GM19023 (cell line): ENCODE measurements at regions not wholly inside any gene's neighbourhood (a gene's known extent, or its start where the extent isn't known, plus 50 kb on each side); places are given as distances from the start of the nearest gene placed in this dataset.

ENCODE experiments used
- ATAC-seq: cut with Tn5 transposase; IDR thresholded peaks from one replicate; pipeline ENCODE4 v1.9.1; 2021; ENCODE audit warnings: mild to moderate bottlenecking, moderate library complexity; ENCODE audit not compliant: unreplicated experiment

- ATAC-seq: no peak
These were observed 750.3 kb downstream of the ARAP2 start for GRCh38 chr4:35493977-35494376.

GRCh38 chr4:35494955-35495354 lies 749.4 kb downstream of the ARAP2 start:
- ATAC-seq: no peak

- no peak for ATAC-seq
These were observed 743.5 kb downstream of the ARAP2 start for GRCh38 chr4:35500812-35501211.

DNA sequence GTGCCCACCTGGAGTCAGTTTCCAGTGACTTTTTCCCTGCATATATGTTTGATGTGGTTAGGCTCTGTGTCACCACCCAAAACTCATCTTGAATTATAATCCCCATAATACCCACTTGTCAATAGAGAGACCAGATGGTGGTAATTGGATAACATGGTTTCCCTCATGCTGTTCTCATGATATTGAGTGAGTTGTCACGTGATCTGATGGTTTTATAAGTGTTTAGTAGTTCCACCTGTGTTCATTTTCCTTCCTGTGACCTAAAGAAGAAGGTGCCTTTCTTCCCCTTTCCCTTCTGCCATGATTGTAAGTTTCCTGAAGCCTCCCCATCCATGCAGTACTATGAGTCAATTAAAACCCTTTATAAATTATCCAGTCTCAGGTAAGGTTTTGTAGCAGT lies 740.9 kb downstream of the ARAP2 start:
- no peak for ATAC-seq

DNA sequence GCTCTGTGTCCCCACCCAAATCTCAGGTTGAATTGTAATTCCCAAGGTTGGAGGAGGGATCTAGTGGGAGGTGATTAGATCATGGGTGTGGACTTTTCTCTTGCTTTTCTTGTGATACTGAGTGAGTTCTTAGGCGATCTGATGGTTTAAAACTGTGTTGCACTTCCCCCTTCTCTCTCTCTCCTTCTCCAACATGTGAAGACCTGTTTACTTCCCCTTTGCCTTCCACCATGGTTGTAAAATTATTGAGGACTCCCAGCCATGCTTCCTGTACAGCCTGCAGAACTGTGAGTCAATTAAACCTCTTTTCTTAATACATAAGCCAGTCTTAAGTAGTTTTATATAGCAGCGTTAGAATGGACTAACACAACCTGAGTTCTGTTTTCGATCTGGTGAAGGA lies 738.2 kb downstream of the ARAP2 start:
- no peak for ATAC-seq

GRCh38 chr4:35511851-35512250 lies 732.5 kb downstream of the ARAP2 start:
- ATAC-seq: no peak

GRCh38 chr4:35516102-35516501 lies 728.2 kb downstream of the ARAP2 start:
- no peak for ATAC-seq

GRCh38 chr4:35520059-35520458 lies 724.3 kb downstream of the ARAP2 start:
- no peak for ATAC-seq

GRCh38 chr4:35521682-35522081 lies 722.6 kb downstream of the ARAP2 start:
- no peak for ATAC-seq

GRCh38 chr4:35525192-35525978 lies 718.9 kb downstream of the ARAP2 start:
- no peak for ATAC-seq

DNA sequence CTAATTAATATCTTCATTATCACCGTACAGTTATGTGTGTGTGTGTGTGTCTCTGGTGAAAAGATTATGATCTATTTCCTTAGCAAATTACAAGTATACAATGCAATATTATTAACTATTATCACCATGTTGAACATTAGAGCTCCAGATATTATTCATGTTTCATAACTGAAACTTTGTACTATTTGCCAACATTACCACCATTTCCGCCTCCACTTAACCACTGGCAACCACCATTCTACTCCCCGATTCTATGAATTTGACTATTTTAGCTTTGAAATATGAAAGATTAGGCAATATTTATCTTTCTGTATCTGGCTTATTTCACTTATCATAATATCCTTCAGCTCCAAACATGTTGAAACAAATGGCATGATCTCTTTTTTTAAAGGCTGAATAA lies 717.9 kb downstream of the ARAP2 start:
- ATAC-seq: no peak

- ATAC-seq: no peak
These were observed 709.4 kb downstream of the ARAP2 start for GRCh38 chr4:35534962-35535361.

DNA sequence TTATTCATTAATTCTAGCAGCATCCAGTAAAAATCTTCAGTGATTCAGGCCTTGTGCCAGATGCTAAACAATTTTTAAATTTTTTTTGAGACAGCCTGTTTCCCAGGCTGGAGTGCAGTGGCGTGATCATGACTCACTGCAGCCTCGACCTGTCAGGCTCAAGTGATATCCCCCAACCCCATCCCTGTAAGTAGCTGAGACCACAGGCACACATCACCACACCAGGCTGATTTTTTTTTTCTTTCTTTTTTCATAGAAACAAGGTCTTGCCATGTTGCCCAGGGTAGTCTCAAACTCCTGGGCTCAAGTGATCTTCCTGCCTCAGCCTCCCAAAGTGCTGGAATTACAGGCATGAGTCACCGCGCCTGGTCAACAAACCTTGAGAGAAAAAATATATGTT lies 705.5 kb downstream of the ARAP2 start:
- ATAC-seq: no peak

DNA sequence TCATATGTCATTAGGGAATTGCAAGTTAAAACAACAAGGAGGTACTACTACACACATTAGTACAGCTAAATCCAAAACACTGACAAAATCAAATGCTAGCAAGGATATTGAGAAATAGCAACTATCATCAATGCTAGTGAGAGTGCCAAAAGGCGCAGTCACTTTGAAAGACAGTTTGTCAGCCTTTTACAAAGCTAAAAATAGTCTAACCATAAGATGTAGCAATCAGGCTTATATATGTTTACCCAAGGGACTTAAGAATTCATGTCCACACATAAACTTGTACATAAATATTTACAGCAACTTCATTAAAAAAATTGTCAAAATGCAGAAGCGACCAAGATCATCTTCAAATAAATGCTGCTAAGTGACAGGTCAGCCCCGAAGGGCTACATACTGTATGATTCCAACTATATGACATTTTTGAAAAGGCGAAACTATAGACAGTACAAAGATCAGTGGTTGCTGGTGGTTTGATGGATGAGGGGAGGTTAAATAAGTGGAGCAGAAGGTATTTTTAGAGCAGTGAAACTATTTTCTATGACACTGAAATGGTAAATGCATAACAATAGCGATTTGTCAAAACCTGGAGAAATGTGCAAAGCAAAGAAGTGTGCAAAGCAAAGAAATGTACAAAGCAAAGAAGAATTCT lies 704.8 kb downstream of the ARAP2 start:
- no peak for ATAC-seq

DNA sequence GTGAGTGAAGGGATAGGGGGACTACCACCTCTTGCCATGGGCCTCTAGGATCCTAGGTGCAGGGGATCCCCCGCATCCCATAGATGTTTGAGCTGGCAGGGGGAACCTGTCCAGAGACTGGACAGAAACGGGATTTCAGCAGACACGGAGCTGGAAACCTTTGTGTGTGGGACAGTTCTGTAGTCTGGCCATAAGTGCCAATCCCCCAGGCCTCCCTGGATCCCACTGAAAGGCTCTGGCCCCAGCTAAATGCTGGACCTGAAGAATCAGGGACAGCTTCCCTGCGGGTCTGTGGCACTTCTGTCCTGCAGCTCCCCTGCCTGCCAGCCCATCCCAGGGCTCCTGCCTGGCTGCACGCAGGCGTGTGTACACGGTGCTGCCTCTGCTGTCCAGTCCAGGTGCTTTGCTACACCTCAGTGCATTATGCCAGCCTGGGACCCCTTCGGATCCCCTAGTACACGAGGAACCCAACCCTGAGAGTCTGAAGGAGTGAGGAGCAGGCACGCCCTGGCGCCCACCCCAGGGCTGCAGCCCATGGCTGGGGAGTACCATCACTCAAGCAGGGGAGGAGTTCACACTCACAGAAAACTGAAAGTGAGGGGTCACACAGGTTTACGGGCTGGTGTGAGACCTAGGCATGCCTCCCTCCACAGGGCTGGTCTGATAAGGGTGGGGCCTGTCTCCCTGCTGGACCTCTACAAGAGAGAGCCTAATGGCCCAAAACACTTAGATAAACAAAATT lies 703.0 kb downstream of the ARAP2 start:
- no peak for ATAC-seq

DNA sequence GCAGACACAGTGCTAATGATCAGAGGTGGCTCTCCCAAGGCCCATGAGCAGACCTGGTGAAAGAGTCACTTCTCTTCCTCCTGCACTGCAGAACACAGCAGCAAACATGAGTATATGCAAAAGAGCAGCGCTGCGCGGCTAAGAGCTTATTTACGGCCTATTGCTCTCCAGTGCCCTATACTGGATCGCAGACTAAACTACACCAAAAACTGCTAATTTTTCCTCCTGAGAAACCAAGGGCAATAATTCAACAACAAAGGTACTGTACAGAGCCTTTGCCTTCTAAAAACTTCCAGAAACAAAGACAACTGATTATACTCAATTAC lies 702.5 kb downstream of the ARAP2 start:
- ATAC-seq: no peak

GRCh38 chr4:35548921-35549320 lies 695.4 kb downstream of the ARAP2 start:
- no peak for ATAC-seq

- ATAC-seq: no peak
These were observed 687.9 kb downstream of the ARAP2 start for GRCh38 chr4:35556387-35556786.

- ATAC-seq: no peak
These were observed 684.6 kb downstream of the ARAP2 start for GRCh38 chr4:35559559-35560365.

DNA sequence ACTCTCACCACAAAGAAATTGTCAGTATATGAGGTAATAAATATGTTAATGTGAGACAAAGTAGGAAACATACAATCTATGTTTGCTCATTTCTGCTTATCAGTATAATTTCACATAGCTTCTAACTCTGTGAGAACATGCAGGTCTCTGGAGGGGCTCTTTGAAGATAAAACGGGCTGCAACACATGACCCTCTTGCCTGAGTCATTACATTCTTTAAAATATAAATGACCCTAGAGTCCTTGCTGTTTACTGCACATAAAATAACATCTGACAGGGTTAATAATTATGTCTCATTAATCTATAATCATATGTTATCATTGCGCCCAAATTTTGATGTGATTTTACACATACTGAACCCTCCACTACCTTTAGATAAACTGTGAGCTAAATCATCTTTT lies 681.5 kb downstream of the ARAP2 start:
- no peak for ATAC-seq

- ATAC-seq: no peak
These were observed 678.7 kb downstream of the ARAP2 start for GRCh38 chr4:35565640-35566039.
